GM03348 (cell line): ENCODE measurements at regions not wholly inside any gene's neighbourhood (a gene's known extent, or its start where the extent isn't known, plus 50 kb on each side); places are given as distances from the start of the nearest gene placed in this dataset.
"Not testable (repeated sequence)": the region's sequence is repeated elsewhere in the genome, so short reads cannot be mapped to it uniquely, and the experiment has no call there.

ENCODE experiments used
- DNase-seq: peaks from one replicate; pipeline ENCODE4 v3.0.0; 2012; ENCODE audit warnings: low spot score

- DNase-seq = no peak
These were observed 56.1 kb downstream of the CAPZA3 start for GRCh38 chr12:18794000-18794399.

- DNase-seq = no peak
These were observed 59.7 kb downstream of the CAPZA3 start for GRCh38 chr12:18797604-18798003.

- DNase-seq = peak; percentile 38
These were observed 60.8 kb downstream of the CAPZA3 start for GRCh38 chr12:18798535-18799361.

GRCh38 chr12:18799561-18799960 is 61.6 kb downstream of the CAPZA3 start:
- peak; percentile 51 for DNase-seq

DNA sequence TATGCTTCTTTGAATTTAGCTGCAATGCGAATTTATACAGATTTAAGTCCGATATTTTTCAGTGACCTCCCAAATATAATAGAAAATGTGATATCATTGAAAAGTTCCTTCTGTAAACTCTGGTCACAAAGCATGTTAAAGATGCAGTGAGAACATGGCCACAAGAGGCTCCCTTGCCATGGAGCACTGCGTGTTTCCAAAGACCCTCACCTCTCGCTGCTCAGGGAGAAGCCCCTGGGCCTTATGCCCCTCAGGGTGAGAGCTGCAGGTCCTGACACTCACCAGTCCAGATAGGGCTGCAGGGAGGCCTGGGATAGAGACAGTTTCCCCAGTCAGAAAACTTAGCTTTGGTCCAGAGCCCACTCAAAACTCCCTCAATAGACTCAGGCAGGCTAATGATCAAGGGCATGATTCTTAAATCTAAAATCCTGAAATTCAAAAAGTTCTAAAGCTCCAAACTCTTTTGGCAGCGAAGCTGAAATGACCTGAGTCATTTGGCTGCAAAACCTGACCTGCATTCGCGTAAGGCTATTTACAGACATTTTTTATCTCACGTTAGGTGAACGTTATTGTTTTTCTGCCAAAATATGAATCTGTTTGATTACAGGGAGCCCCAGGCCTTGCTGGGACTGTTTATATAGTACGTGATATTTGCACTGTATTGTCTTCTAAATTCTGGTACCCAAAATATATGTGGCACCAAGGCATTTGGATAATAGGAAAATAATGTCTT is 67.8 kb downstream of the CAPZA3 start:
- DNase-seq = no peak

- no peak for DNase-seq
These were observed 69.8 kb downstream of the CAPZA3 start for GRCh38 chr12:18807714-18808113.

DNA sequence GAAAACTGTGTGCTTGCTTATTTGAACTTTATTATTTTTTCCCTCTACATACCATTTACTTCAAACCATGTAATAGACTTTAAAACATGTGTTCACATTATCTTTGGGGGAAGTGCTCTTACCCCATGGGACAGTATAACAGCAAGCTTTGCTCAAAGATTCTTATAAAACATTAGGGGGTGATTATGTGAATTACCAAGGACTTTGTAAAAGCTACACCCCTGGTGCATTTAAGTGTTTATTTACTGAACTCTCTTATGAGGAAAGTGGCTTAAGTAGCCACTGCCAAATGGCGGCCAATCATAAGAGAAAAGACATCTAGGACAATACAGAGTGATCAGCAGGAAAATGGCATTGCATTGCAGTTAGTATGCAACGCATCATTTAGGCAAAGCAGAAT is 70.3 kb downstream of the CAPZA3 start:
- no peak for DNase-seq

GRCh38 chr12:18810537-18811253 is 72.8 kb downstream of the CAPZA3 start:
- no peak for DNase-seq

DNA sequence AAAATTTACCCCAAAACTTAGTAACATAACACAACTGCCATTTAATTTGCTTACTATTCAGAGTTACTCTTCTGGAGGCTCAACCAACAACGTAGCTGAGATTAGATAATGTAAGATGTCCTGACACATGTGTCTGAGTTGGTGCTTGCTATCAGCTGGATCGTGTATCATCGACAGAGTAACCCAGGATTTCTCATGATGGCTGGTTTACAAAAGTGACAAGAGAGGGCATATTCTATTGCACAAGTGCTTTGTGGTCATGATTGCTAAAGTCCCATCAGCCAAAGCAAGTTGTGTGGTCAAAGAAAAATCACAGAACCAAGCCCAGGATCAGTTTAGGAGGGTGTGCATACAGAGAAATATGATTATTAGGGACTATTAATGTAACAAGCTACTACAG is 73.4 kb downstream of the CAPZA3 start:
- DNase-seq = no peak

- no peak for DNase-seq
These were observed 75.8 kb downstream of the CAPZA3 start for GRCh38 chr12:18813753-18814152.

GRCh38 chr12:18818579-18819268 is 80.8 kb downstream of the CAPZA3 start:
- DNase-seq = no peak

DNA sequence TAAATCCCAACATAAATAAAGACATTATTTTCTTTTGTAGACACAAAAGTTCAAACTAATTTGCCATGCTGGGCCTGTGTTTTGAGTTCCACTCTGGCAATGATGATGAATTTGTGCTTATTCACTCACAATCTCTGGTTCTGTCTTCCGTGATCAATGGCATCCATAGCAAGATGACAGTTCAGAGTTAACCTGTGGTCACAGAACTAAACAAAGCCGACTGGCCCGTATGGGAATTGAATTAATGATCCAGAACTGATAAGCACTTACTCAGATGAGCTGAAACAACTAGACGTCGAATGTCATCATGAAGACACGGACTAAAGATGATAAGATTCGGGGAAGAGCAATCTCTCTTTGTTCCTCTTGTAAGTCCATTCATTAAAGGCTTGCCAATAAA is 81.6 kb downstream of the CAPZA3 start:
- no peak for DNase-seq

DNA sequence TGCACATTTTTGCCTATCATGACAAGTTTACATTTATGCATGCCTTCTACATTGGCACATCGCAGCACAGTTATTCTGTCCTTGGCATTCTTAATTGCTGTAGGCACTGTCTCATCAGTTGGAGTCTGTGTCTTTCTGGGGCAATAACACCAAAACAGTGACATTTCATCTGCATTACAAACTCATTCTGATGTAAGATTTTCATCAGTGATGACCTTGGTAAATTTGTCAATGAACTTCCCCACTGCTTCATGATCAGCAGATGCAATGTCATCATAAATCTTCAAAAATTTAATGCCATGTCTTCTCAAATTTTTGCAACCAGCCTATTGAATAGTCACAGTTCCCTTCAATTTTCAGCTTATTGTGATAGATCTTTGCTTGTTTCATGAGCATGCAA is 85.5 kb downstream of the CAPZA3 start:
- no peak for DNase-seq

- DNase-seq = no peak
These were observed 86.4 kb downstream of the CAPZA3 start for GRCh38 chr12:18824287-18824686.

DNA sequence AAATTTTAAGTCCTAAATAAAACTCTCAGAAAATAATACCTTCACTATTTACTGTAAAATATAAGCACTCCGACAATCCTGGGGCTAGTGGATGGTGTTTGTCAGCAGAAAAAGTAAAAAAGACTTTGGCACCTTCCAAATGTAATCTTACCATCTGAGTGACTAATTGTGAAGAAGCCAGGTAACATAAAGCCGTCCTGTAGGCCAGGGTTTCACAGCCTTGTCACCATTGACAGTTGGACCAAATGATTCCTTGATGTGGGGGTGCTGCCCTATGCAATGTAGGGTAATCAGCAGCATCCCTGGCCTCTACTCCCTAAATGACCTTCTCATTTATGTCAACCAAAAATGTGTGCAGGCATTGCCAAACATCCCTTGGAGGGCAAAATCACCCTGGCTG is 87.2 kb downstream of the CAPZA3 start:
- DNase-seq = no peak

GRCh38 chr12:18827913-18828312 is 90.0 kb downstream of the CAPZA3 start:
- DNase-seq = no peak

GRCh38 chr12:18828483-18828882 is 90.6 kb downstream of the CAPZA3 start:
- no peak for DNase-seq

GRCh38 chr12:18828987-18829386 is 91.1 kb downstream of the CAPZA3 start:
- no peak for DNase-seq

- DNase-seq = not testable (repeated sequence)
These were observed 95.0 kb downstream of the CAPZA3 start for GRCh38 chr12:18832932-18833331.

- DNase-seq = no peak
These were observed 99.1 kb downstream of the CAPZA3 start for GRCh38 chr12:18837025-18837424.

GRCh38 chr12:18837505-18837904 is 99.6 kb downstream of the CAPZA3 start:
- DNase-seq = peak; percentile 12

DNA sequence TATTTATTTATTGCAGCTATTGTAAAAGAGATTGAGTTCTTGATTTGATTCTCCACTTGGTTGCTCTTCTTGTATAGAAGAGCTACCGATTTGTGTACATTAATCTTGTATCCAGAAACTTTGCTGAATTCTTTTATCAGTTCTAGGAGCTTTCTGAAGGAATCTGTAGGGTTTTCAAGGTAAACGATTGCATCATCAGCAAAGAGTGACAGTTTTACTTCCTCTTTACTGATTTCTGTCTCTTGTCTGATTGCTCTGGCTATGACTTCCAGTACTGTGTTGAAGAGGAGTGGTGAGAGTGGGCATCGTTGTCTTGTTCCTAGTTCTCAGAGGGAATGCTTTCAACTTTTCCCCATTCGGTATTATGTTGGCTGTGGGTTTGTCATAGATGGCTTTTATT is 103.1 kb downstream of the CAPZA3 start:
- DNase-seq = not testable (repeated sequence)
